HCT116 (cell line): ENCODE measurements at regions not wholly inside any gene's neighbourhood (a gene's known extent, or its start where the extent isn't known, plus 50 kb on each side); places are given as distances from the start of the nearest gene placed in this dataset.

Source experiments
- ATAC-seq: fragments of 200-7000 bp; cut with Tn5 transposase; 2 replicates; pipeline ENCODE4 v1.9.1; 2020; ENCODE audit warnings: mild to moderate bottlenecking, moderate library complexity
- BruUV-seq: library from RNA; stranded (reverse); fragments of 400-500 nt; replicated peaks from 2 replicates; lab custom pipeline; 2021; lab: Mats Ljungman, UMichigan
- CTCF ChIA-PET: fragments of 300-600 bp; sonication (Branson Sonifier 250); formaldehyde crosslinking; loops from one replicate; lab custom pipeline; 2021; ENCODE audit warnings: antibody characterized with exemption; lab: Charles Lee
- POLR2A ChIA-PET: fragments of 300-600, 350-600 bp; sonication (Branson Sonifier 250); formaldehyde crosslinking; loops from one replicate; lab custom pipeline; 2021; ENCODE audit warnings: antibody characterized with exemption; lab: Charles Lee
- RAD21 ChIA-PET, 2 experiments: fragments of 300-600 bp; sonication (Branson Sonifier 250); formaldehyde crosslinking; loops; one replicate each; lab custom pipeline; 2023; ENCODE audit warnings: low total read pairs in 2 of 2; ENCODE audit not compliant: uncharacterized antibody in 2 of 2, unreplicated experiment in 2 of 2, low non-redundant PET in 1 of 2; lab: Charles Lee
- DNase-seq: peaks from one replicate; pipeline ENCODE4 v3.0.0-alpha.2; 2010; ENCODE audit warnings: low read depth, low spot score
- H2AFZ ChIP-seq: fragments of 200-600 bp; shearing (Covaris generic), sonication (generic); 2 replicates; pipeline ENCODE4 v1.6.1; 2017; ENCODE audit warnings: low read depth, mixed run types, mixed read lengths, antibody characterized with exemption, low read length; ENCODE audit not compliant: poor library complexity, severe bottlenecking
- H3K27ac ChIP-seq: 2 replicates; pipeline ENCODE4 v1.5.1; 2012; ENCODE audit warnings: low read depth, low read length
- H3K27me3 ChIP-seq: fragments of 200-600 bp; sonication (generic); 2 replicates; pipeline ENCODE4 v1.6.1; 2016; ENCODE audit warnings: mixed run types, low read length, mixed read lengths; ENCODE audit not compliant: insufficient read depth
- H3K36me3 ChIP-seq, 2 experiments: fragments of 200-500 bp in 1 of 2; fragments of 200-600 bp in 1 of 2; sonication (Bioruptor generic) in 1 of 2; sonication (generic) in 1 of 2; 2 replicates each; pipeline versions ENCODE4 v1.5.1 to v1.6.1; 2014 to 2016; ENCODE audit warnings: low read length in 2 of 2, inconsistent platforms in 1 of 2, mixed read lengths in 1 of 2, mixed run types in 1 of 2; ENCODE audit not compliant: insufficient read depth in 2 of 2, control insufficient read depth in 1 of 2
- H3K4me1 ChIP-seq, 2 experiments: fragments of 200-600 bp in 1 of 2; sonication (generic) in 1 of 2; 2 replicates each; pipeline versions ENCODE4 v1.5.1 to v1.6.1; 2012 to 2017; ENCODE audit warnings: low read length in 2 of 2, inconsistent platforms in 1 of 2, mild to moderate bottlenecking in 1 of 2, mixed read lengths in 1 of 2, mixed run types in 1 of 2, moderate library complexity in 1 of 2; ENCODE audit not compliant: insufficient read depth in 2 of 2, control insufficient read depth in 1 of 2
- H3K4me2 ChIP-seq: fragments of 200-600 bp; sonication (generic); 2 replicates; pipeline ENCODE4 v1.6.1; 2017; ENCODE audit warnings: mixed run types, low read length, mixed read lengths
- H3K4me3 ChIP-seq, 2 experiments: fragments of 200-600 bp in 1 of 2; sonication (generic) in 1 of 2; replicated peaks in 1 of 2; 2 replicates each; pipeline ENCODE4 v1.5.1; 2011 to 2016; ENCODE audit warnings: low read length in 2 of 2, control low read depth in 1 of 2, low read depth in 1 of 2, mild to moderate bottlenecking in 1 of 2, mixed read lengths in 1 of 2, mixed run types in 1 of 2
- H3K79me2 ChIP-seq: fragments of 200-600 bp; sonication (generic); 2 replicates; pipeline ENCODE4 v1.6.1; 2017; ENCODE audit warnings: mild to moderate bottlenecking, mixed run types, low read length, moderate library complexity, mixed read lengths; ENCODE audit not compliant: insufficient read depth
- H3K9ac ChIP-seq: fragments of 200-600 bp; sonication (generic); 2 replicates; pipeline ENCODE4 v1.6.1; 2016; ENCODE audit warnings: low read length, mixed read lengths
- H3K9me2 ChIP-seq: fragments of 200-600 bp; sonication (generic), shearing (Covaris generic); 2 replicates; pipeline ENCODE4 v1.6.1; 2017; ENCODE audit warnings: mixed run types, mild to moderate bottlenecking, moderate library complexity; ENCODE audit not compliant: insufficient read depth
- H3K9me3 ChIP-seq, 2 experiments: fragments of 200-500 bp in 1 of 2; fragments of 200-600 bp in 1 of 2; sonication (Bioruptor generic) in 1 of 2; sonication (generic) in 1 of 2; 2 replicates each; pipeline ENCODE4 v1.6.1; 2014 to 2017; ENCODE audit warnings: low read length in 2 of 2, mixed read lengths in 2 of 2, inconsistent platforms in 1 of 2, low read depth in 1 of 2, mild to moderate bottlenecking in 1 of 2, mixed run types in 1 of 2, moderate library complexity in 1 of 2; ENCODE audit not compliant: control insufficient read depth in 1 of 2, insufficient read depth in 1 of 2
- H4K20me1 ChIP-seq: fragments of 200-600 bp; sonication (generic), shearing (Covaris generic); 2 replicates; pipeline ENCODE4 v1.6.1; 2017; ENCODE audit warnings: mixed run types, mild to moderate bottlenecking, moderate library complexity; ENCODE audit not compliant: insufficient read depth
- ELF1 ChIP-seq: IDR thresholded peaks from 2 replicates; pipeline ENCODE4 v1.6.1; 2012; ENCODE audit warnings: low read depth, borderline replicate concordance
- EZH2 ChIP-seq: fragments of 200-600 bp; sonication (generic); IDR thresholded peaks from 2 replicates; pipeline ENCODE4 v1.6.1; 2017; ENCODE audit warnings: antibody characterized with exemption, mixed run types
- EZH2phosphoT487 ChIP-seq: fragments of 200-600 bp; IDR thresholded peaks from 2 replicates; pipeline ENCODE4 v1.6.1; 2018; ENCODE audit warnings: antibody characterized with exemption, borderline replicate concordance
- FOSL1 ChIP-seq: IDR thresholded peaks from 2 replicates; pipeline ENCODE4 v1.6.1; 2012; ENCODE audit warnings: low read depth
- JUND ChIP-seq: IDR thresholded peaks from 2 replicates; pipeline ENCODE4 v1.6.1; 2012
- RAD21 ChIP-seq: IDR thresholded peaks from 2 replicates; pipeline ENCODE4 v1.6.1; 2012; ENCODE audit warnings: low read depth, mild to moderate bottlenecking
- SP1 ChIP-seq: IDR thresholded peaks from 2 replicates; pipeline ENCODE4 v1.6.1; 2012; ENCODE audit warnings: low read depth
- intact Hi-C: fragments of 100-400 bp; cut with micrococcal nuclease; formaldehyde crosslinking; loops from 2 replicates; pipeline ENCODE4 v1.10.0; 2022
- TF ChIP-seq, protein P1 (sequence below), 3 experiments: fragments of 200-600 bp in 1 of 3; sonication (generic) in 1 of 3; IDR thresholded peaks in 2 of 3; conservative IDR thresholded peaks in 1 of 3; 2 replicates each; pipeline ENCODE4 v1.5.1; 2012 to 2017; ENCODE audit warnings: low read depth in 2 of 3, low read length in 2 of 3, antibody characterized with exemption in 1 of 3, borderline replicate concordance in 1 of 3, control low read depth in 1 of 3, mild to moderate bottlenecking in 1 of 3, mixed read lengths in 1 of 3, mixed run types in 1 of 3, moderate library complexity in 1 of 3; ENCODE audit not compliant: insufficient read depth in 1 of 3
- TF ChIP-seq, protein P2 (sequence below): IDR thresholded peaks from 2 replicates; pipeline ENCODE4 v1.6.1; 2012; ENCODE audit warnings: low read depth

DNA sequence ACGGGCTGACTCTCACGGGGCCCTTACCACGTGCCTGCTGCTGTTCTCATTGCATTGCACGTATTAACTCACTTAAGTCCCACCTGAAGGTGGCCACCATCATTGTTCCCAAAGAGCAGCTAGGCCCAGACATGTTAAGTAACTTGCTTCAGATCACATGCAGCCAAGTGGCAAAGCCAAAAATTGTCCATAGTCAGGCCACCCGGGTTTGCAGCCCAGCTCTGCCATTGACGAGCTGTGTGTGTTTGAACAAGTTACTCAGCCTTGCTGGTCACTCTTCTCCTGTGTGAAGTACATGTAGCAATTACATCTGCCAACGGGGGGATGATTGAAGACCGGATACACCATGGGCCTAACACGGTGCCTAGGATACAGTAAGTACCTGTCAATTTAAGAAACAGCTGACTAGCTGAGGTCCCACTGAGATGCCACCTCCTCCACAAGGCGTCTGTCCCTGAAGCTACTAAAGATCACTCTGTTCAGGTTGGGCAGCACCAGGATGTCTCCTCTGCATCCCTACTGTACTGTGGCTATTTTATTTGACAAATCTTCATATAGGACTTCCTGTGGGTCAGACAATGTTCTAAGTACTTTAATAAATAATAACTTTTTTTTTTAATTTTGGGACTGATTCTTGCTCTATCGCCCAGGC lies 154.2 kb upstream of the MYCN start:
- H3K79me2 ChIP-seq = no peaks in the 10 kb centered on the region
- no peaks in the 10 kb centered on the region for H3K9me2 ChIP-seq
- intact Hi-C loops = no loop called here
- peaks cover 6% of the 10 kb centered on the region; the same call in 1 of the 2 replicates for H3K27me3 ChIP-seq
- TF ChIP-seq SP1 = no peak
- no peak for TF ChIP-seq FOSL1
- TF ChIP-seq RAD21 = no peak
- TF ChIP-seq, protein P1, sequence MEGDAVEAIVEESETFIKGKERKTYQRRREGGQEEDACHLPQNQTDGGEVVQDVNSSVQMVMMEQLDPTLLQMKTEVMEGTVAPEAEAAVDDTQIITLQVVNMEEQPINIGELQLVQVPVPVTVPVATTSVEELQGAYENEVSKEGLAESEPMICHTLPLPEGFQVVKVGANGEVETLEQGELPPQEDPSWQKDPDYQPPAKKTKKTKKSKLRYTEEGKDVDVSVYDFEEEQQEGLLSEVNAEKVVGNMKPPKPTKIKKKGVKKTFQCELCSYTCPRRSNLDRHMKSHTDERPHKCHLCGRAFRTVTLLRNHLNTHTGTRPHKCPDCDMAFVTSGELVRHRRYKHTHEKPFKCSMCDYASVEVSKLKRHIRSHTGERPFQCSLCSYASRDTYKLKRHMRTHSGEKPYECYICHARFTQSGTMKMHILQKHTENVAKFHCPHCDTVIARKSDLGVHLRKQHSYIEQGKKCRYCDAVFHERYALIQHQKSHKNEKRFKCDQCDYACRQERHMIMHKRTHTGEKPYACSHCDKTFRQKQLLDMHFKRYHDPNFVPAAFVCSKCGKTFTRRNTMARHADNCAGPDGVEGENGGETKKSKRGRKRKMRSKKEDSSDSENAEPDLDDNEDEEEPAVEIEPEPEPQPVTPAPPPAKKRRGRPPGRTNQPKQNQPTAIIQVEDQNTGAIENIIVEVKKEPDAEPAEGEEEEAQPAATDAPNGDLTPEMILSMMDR (IDR thresholded peaks at IDR 0.05 in 2 of 3, conservative IDR thresholded peaks at IDR 0.05 in 1 of 3; ENCODE audit: borderline replicate concordance in 1 of 3, insufficient read depth in 1 of 3, low read depth in 2 of 3, low read length in 2 of 3) = no peak
- TF ChIP-seq EZH2 = no peak
- TF ChIP-seq EZH2phosphoT487 = no peak
- TF ChIP-seq ELF1 = no peak
- TF ChIP-seq JUND = no peak
- TF ChIP-seq, protein P2, sequence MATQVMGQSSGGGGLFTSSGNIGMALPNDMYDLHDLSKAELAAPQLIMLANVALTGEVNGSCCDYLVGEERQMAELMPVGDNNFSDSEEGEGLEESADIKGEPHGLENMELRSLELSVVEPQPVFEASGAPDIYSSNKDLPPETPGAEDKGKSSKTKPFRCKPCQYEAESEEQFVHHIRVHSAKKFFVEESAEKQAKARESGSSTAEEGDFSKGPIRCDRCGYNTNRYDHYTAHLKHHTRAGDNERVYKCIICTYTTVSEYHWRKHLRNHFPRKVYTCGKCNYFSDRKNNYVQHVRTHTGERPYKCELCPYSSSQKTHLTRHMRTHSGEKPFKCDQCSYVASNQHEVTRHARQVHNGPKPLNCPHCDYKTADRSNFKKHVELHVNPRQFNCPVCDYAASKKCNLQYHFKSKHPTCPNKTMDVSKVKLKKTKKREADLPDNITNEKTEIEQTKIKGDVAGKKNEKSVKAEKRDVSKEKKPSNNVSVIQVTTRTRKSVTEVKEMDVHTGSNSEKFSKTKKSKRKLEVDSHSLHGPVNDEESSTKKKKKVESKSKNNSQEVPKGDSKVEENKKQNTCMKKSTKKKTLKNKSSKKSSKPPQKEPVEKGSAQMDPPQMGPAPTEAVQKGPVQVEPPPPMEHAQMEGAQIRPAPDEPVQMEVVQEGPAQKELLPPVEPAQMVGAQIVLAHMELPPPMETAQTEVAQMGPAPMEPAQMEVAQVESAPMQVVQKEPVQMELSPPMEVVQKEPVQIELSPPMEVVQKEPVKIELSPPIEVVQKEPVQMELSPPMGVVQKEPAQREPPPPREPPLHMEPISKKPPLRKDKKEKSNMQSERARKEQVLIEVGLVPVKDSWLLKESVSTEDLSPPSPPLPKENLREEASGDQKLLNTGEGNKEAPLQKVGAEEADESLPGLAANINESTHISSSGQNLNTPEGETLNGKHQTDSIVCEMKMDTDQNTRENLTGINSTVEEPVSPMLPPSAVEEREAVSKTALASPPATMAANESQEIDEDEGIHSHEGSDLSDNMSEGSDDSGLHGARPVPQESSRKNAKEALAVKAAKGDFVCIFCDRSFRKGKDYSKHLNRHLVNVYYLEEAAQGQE = no peak
- TF ChIP-seq, all 23 proteins: peak for 0
- no peak overlapping the region for H3K4me2 ChIP-seq
- ATAC-seq (no peak), DNase-seq (no peak)
- H3K4me1 ChIP-seq = no peaks in the 10 kb centered on the region
- H4K20me1 ChIP-seq = no peaks in the 10 kb centered on the region
- no peak overlapping the region for H2AFZ ChIP-seq
- no peaks in the 10 kb centered on the region for H3K9me3 ChIP-seq
- ChIA-PET POLR2A (no interaction called here), RAD21 (no interaction called here), CTCF (no interaction called here)
- no peak overlapping the region for H3K9ac ChIP-seq
- H3K27ac ChIP-seq = no peak overlapping the region
- H3K4me3 ChIP-seq = no peak overlapping the region
- H3K36me3 ChIP-seq = no peaks in the 10 kb centered on the region
- no TSS peak for BruUV-seq
